Nephron progenitor cell (in vitro differentiated cells): ENCODE measurements at regions not wholly inside any gene's neighbourhood (a gene's known extent, or its start where the extent isn't known, plus 50 kb on each side); places are given as distances from the start of the nearest gene placed in this dataset.

Experiments
- DNase-seq: peaks from one replicate; pipeline ENCODE4 v3.0.0; 2021
- H3K27ac Mint-ChIP-seq: 2 replicates; pipeline ENCODE4 v1.8.0; 2021; ENCODE audit warnings: mild to moderate bottlenecking, moderate library complexity, mixed read lengths
- H3K27me3 Mint-ChIP-seq: 2 replicates; pipeline ENCODE4 v1.8.0; 2021; ENCODE audit warnings: mild to moderate bottlenecking, low read depth, mixed read lengths; ENCODE audit not compliant: poor library complexity
- H3K36me3 Mint-ChIP-seq: 2 replicates; pipeline ENCODE4 v1.8.0; 2021; ENCODE audit warnings: low read depth, mixed read lengths
- H3K4me1 Mint-ChIP-seq: 2 replicates; pipeline ENCODE4 v1.8.0; 2021; ENCODE audit warnings: mixed read lengths
- H3K4me3 Mint-ChIP-seq: 2 replicates; pipeline ENCODE4 v1.8.0; 2021; ENCODE audit warnings: mild to moderate bottlenecking, moderate library complexity, mixed read lengths
- H3K9me3 Mint-ChIP-seq: 2 replicates; pipeline ENCODE4 v1.8.0; 2021; ENCODE audit warnings: mild to moderate bottlenecking, moderate library complexity, mixed read lengths
- CTCF ChIP-seq: fragments of 200-600 bp; sonication (generic); IDR thresholded peaks from 2 replicates; pipeline ENCODE4 v1.5.0; 2021; ENCODE audit warnings: antibody characterized with exemption

GRCh38 chr9:81363916-81364480 lies 325.3 kb downstream of the TLE1 start:
- no peak overlapping the region for H3K4me3 Mint-ChIP-seq
- H3K27ac Mint-ChIP-seq, result peak overlapping the region; percentile 57

GRCh38 chr9:81361296-81361695 lies 328.1 kb downstream of the TLE1 start:
- peaks cover 38% of the 10 kb centered on the region for H3K36me3 Mint-ChIP-seq
- H3K4me3 Mint-ChIP-seq, result no peak overlapping the region

More at GRCh38 chr9:81363916-81364480, 325.3 kb downstream of the TLE1 start:
- Mint-ChIP-seq H3K27me3 (peaks cover 12% of the 10 kb centered on the region), H3K9me3 (peaks cover 52% of the 10 kb centered on the region), H3K4me1 (peaks cover 7% of the 10 kb centered on the region), H3K36me3 (peaks cover 47% of the 10 kb centered on the region)
- DNase-seq, result no peak
- no peak for TF ChIP-seq CTCF

GRCh38 chr9:81351166-81351565 lies 338.2 kb downstream of the TLE1 start:
- no peak for DNase-seq
- Mint-ChIP-seq H3K9me3 (peaks cover 34% of the 10 kb centered on the region), H3K4me3 (no peak overlapping the region), H3K27ac (no peak overlapping the region), H3K36me3 (peaks cover 10% of the 10 kb centered on the region), H3K27me3 (no peaks in the 10 kb centered on the region), H3K4me1 (no peaks in the 10 kb centered on the region)
- TF ChIP-seq CTCF, result no peak

More at GRCh38 chr9:81361296-81361695, 328.1 kb downstream of the TLE1 start:
- Mint-ChIP-seq H3K27me3 (peaks cover 10% of the 10 kb centered on the region), H3K27ac (no peak overlapping the region), H3K4me1 (peaks cover 6% of the 10 kb centered on the region), H3K9me3 (peaks cover 49% of the 10 kb centered on the region)
- TF ChIP-seq CTCF, result no peak
- DNase-seq, result no peak

- Mint-ChIP-seq H3K4me1 (no peaks in the 10 kb centered on the region), H3K9me3 (peaks cover 26% of the 10 kb centered on the region), H3K27me3 (no peaks in the 10 kb centered on the region), H3K4me3 (no peak overlapping the region), H3K36me3 (peaks cover 9% of the 10 kb centered on the region), H3K27ac (no peak overlapping the region)
- no peak for TF ChIP-seq CTCF
- no peak for DNase-seq
Measured at GRCh38 chr9:81344366-81344765, 345.0 kb downstream of the TLE1 start.

- Mint-ChIP-seq H3K27me3 (no peaks in the 10 kb centered on the region), H3K36me3 (peaks cover 51% of the 10 kb centered on the region), H3K9me3 (peaks cover 60% of the 10 kb centered on the region), H3K4me3 (no peak overlapping the region), H3K27ac (no peak overlapping the region), H3K4me1 (no peaks in the 10 kb centered on the region)
- no peak for TF ChIP-seq CTCF
- no peak for DNase-seq
Measured at GRCh38 chr9:81335879-81336421, 353.4 kb downstream of the TLE1 start.

- no peak overlapping the region for H3K27ac Mint-ChIP-seq
- peaks cover 31% of the 10 kb centered on the region for H3K36me3 Mint-ChIP-seq
- peaks cover 83% of the 10 kb centered on the region for H3K9me3 Mint-ChIP-seq
- no peak overlapping the region for H3K4me3 Mint-ChIP-seq
- peaks cover 4% of the 10 kb centered on the region for H3K4me1 Mint-ChIP-seq
- no peak for TF ChIP-seq CTCF
- peaks cover 3% of the 10 kb centered on the region for H3K27me3 Mint-ChIP-seq
- no peak for DNase-seq
Measured at GRCh38 chr9:81321551-81321950, 367.8 kb downstream of the TLE1 start.
